CD14-positive monocyte (primary cell): ENCODE measurements at regions not wholly inside any gene's neighbourhood (a gene's known extent, or its start where the extent isn't known, plus 50 kb on each side); places are given as distances from the start of the nearest gene placed in this dataset.

ENCODE experiments used
- DNase-seq, 3 donors: peaks; one replicate each; pipeline ENCODE4 v3.0.0-alpha.2; 2011 to 2022
- H2AFZ ChIP-seq: 2 replicates; pipeline ENCODE4 v1.6.0; 2012; ENCODE audit warnings: mild to moderate bottlenecking, low read depth, low read length, inconsistent platforms; ENCODE audit not compliant: insufficient read depth, poor library complexity, severe bottlenecking
- H3K27ac ChIP-seq, 2 donors: 1 replicate in 1 of 2; 2 replicates in 1 of 2; pipeline ENCODE4 v1.5.1; 2012 to 2013; ENCODE audit warnings: low read length in 2 of 2, control low read depth in 1 of 2, inconsistent platforms in 1 of 2, low read depth in 1 of 2, mild to moderate bottlenecking in 1 of 2
- H3K27me3 ChIP-seq, 2 donors: one replicate each; pipeline versions ENCODE4 v1.6.0 to v1.6.1; 2011 to 2013; ENCODE audit warnings: low read length in 2 of 2; ENCODE audit not compliant: control insufficient read depth in 2 of 2, insufficient read depth in 2 of 2
- H3K36me3 ChIP-seq, 2 donors: replicated peaks in 1 of 2; 1 replicate in 1 of 2; 2 replicates in 1 of 2; pipeline versions ENCODE4 v1.5.1 to v1.6.1; 2012 to 2013; ENCODE audit warnings: low read length in 2 of 2, control low read depth in 1 of 2, inconsistent platforms in 1 of 2, mild to moderate bottlenecking in 1 of 2; ENCODE audit not compliant: insufficient read depth in 2 of 2, control insufficient read depth in 1 of 2
- H3K4me1 ChIP-seq, 2 donors: 1 replicate in 1 of 2; 2 replicates in 1 of 2; pipeline versions ENCODE4 v1.5.1 to v1.6.1; 2012 to 2013; ENCODE audit warnings: low read length in 2 of 2, control low read depth in 1 of 2, inconsistent platforms in 1 of 2, mild to moderate bottlenecking in 1 of 2, moderate library complexity in 1 of 2; ENCODE audit not compliant: insufficient read depth in 2 of 2, control insufficient read depth in 1 of 2
- H3K4me2 ChIP-seq: replicated peaks from 2 replicates; pipeline ENCODE3; 2012; ENCODE audit warnings: low read length, moderate library complexity, mild to moderate bottlenecking; ENCODE audit not compliant: poor library complexity, severe bottlenecking; ENCODE audit errors: extremely low read depth
- H3K4me3 ChIP-seq, 3 experiments: fragments of 200-600 bp in 1 of 3; sonication (generic) in 1 of 3; replicated peaks in 1 of 3; 1 replicate in 2 of 3; 2 replicates in 1 of 3; pipeline ENCODE4 v1.5.1; 2011 to 2013; ENCODE audit warnings: low read length in 3 of 3, mild to moderate bottlenecking in 3 of 3, control low read depth in 2 of 3, low read depth in 2 of 3, inconsistent platforms in 1 of 3, moderate library complexity in 1 of 3
- H3K79me2 ChIP-seq: 2 replicates; pipeline ENCODE4 v1.6.0; 2012; ENCODE audit warnings: mild to moderate bottlenecking, control low read depth, inconsistent platforms, low read length, moderate library complexity; ENCODE audit not compliant: insufficient read depth
- H3K9ac ChIP-seq: 2 replicates; pipeline ENCODE4 v1.6.0; 2017; ENCODE audit warnings: low read length, mild to moderate bottlenecking; ENCODE audit not compliant: insufficient read depth, poor library complexity, severe bottlenecking
- H3K9me3 ChIP-seq, 2 donors: replicated peaks in 1 of 2; 1 replicate in 1 of 2; 2 replicates in 1 of 2; pipeline versions ENCODE4 v1.5.1 to v1.6.1; 2012 to 2013; ENCODE audit warnings: low read length in 2 of 2, control low read depth in 1 of 2; ENCODE audit not compliant: control insufficient read depth in 1 of 2, insufficient read depth in 1 of 2
- H4K20me1 ChIP-seq: 2 replicates; pipeline ENCODE4 v1.6.0; 2012; ENCODE audit warnings: mild to moderate bottlenecking, low read length, control low read depth, moderate library complexity; ENCODE audit not compliant: insufficient read depth
- H3K27ac Mint-ChIP-seq, 7 donors: one replicate each; pipeline ENCODE4 v1.8.0; 2020; ENCODE audit warnings: mild to moderate bottlenecking in 7 of 7, mixed read lengths in 7 of 7, moderate library complexity in 6 of 7, inconsistent platforms in 2 of 7
- H3K27me3 Mint-ChIP-seq, 3 donors: one replicate each; pipeline ENCODE4 v1.8.0; 2021 to 2022; ENCODE audit warnings: low read depth in 3 of 3, mild to moderate bottlenecking in 3 of 3, mixed read lengths in 3 of 3, moderate library complexity in 3 of 3, inconsistent platforms in 1 of 3
- H3K36me3 Mint-ChIP-seq, 2 donors: one replicate each; pipeline ENCODE4 v1.8.0; 2020; ENCODE audit warnings: mixed read lengths in 2 of 2, inconsistent platforms in 1 of 2, mild to moderate bottlenecking in 1 of 2
- H3K4me1 Mint-ChIP-seq: one replicate; pipeline ENCODE4 v1.8.0; 2020; ENCODE audit warnings: mild to moderate bottlenecking, mixed read lengths
- H3K4me3 Mint-ChIP-seq, 2 donors: one replicate each; pipeline ENCODE4 v1.8.0; 2020; ENCODE audit warnings: mild to moderate bottlenecking in 2 of 2, mixed read lengths in 2 of 2, moderate library complexity in 1 of 2
- H3K9me3 Mint-ChIP-seq, 7 donors: one replicate each; pipeline ENCODE4 v1.8.0; 2020 to 2022; ENCODE audit warnings: mixed read lengths in 7 of 7, mild to moderate bottlenecking in 6 of 7, moderate library complexity in 6 of 7, inconsistent platforms in 2 of 7
- CTCF ChIP-seq: fragments of 200-600 bp; IDR thresholded peaks from one replicate; pipeline ENCODE4 v1.8.0; 2022; ENCODE audit warnings: antibody characterized with exemption, mild to moderate bottlenecking
- WGBS: methylation state at CpG from one replicate; pipeline ENCODE4 v1.1.5; 2013; ENCODE audit warnings: missing lambda C conversion rate; ENCODE audit not compliant: insufficient coverage; 5-methylcytosine and 5-hydroxymethylcytosine counted together
- intact Hi-C, 2 donors: fragments of 100-400 bp; cut with micrococcal nuclease; formaldehyde crosslinking; loops; one replicate each; pipeline versions ENCODE4 v1.15.0 to v1.15.1; 2023

GRCh38 chr3:98962189-98962930 lies 60.9 kb upstream of the DCBLD2 start:
- Mint-ChIP-seq H3K4me1 (no peaks in the 10 kb centered on the region), H3K27ac (no peak overlapping the region), H3K4me3 (no peak overlapping the region), H3K36me3 (no peaks in the 10 kb centered on the region), H3K9me3 (no peaks in the 10 kb centered on the region), H3K27me3 (peaks cover 0 to 1% (median 0%) of the 10 kb centered on the region in 3 donors)
- no peak for DNase-seq
- H3K4me2 ChIP-seq = no peak overlapping the region
- no peak overlapping the region for H3K27ac ChIP-seq
- no peaks in the 10 kb centered on the region for H3K9me3 ChIP-seq
- no peaks in the 10 kb centered on the region for H3K79me2 ChIP-seq
- no peak for TF ChIP-seq CTCF
- no peaks in the 10 kb centered on the region for H4K20me1 ChIP-seq
- no peaks in the 10 kb centered on the region for H3K27me3 ChIP-seq
- WGBS = 100% methylated on average over 1 of the region's 4 CpGs
- H3K9ac ChIP-seq = no peak overlapping the region
- intact Hi-C loops = no loop called here
- no peaks in the 10 kb centered on the region for H3K36me3 ChIP-seq
- no peak overlapping the region for H3K4me3 ChIP-seq
- H3K4me1 ChIP-seq = no peaks in the 10 kb centered on the region
- no peak overlapping the region for H2AFZ ChIP-seq

GRCh38 chr3:98961161-98962155 lies 60.0 kb upstream of the DCBLD2 start:
- H3K27ac Mint-ChIP-seq = no peak overlapping the region
- H3K4me2 ChIP-seq = no peak overlapping the region
- intact Hi-C loops = no loop called here
- H3K4me3 Mint-ChIP-seq = no peak overlapping the region
- no peak overlapping the region for H3K4me3 ChIP-seq
- no peak overlapping the region for H3K9ac ChIP-seq
- no peaks in the 10 kb centered on the region for H3K9me3 ChIP-seq
- WGBS = 63% methylated on average over 1 of the region's 2 CpGs
- H3K9me3 Mint-ChIP-seq = peaks cover 0 to 1% (median 0%) of the 10 kb centered on the region in 7 donors
- no peaks in the 10 kb centered on the region for H3K79me2 ChIP-seq
- H3K36me3 ChIP-seq = no peaks in the 10 kb centered on the region
- H3K27ac ChIP-seq = no peak overlapping the region
- H3K4me1 Mint-ChIP-seq = no peaks in the 10 kb centered on the region
- H2AFZ ChIP-seq = no peak overlapping the region
- no peak for DNase-seq
- no peaks in the 10 kb centered on the region for H4K20me1 ChIP-seq
- no peaks in the 10 kb centered on the region for H3K36me3 Mint-ChIP-seq
- peaks cover under 1 to 2% (median 1%) of the 10 kb centered on the region in 3 donors for H3K27me3 Mint-ChIP-seq
- H3K27me3 ChIP-seq = no peaks in the 10 kb centered on the region
- TF ChIP-seq CTCF = no peak
- no peaks in the 10 kb centered on the region for H3K4me1 ChIP-seq
